ENCODE measurements at regions not wholly inside any gene's neighbourhood (a gene's known extent, or its start where the extent isn't known, plus 50 kb on each side); places are given as distances from the start of the nearest gene placed in this dataset.
"Not testable (repeated sequence)": the region's sequence is repeated elsewhere in the genome, so short reads cannot be mapped to it uniquely, and the experiment has no call there.

GRCh38 chr11:15660496-15660895, 545.8 kb downstream of the INSC start:
- no peak for DNase-seq (ENCODE audit: low read depth)

GRCh38 chr11:15662285-15662684, 547.6 kb downstream of the INSC start:
- peak; percentile 30 for DNase-seq (ENCODE audit: low read depth)

- peak; percentile 93 for DNase-seq (ENCODE audit: low read depth)
Observed at GRCh38 chr11:15663777-15664218, 549.1 kb downstream of the INSC start.

- DNase-seq (ENCODE audit: low read depth), result peak; percentile 57
Observed at GRCh38 chr11:15665368-15665871, 550.7 kb downstream of the INSC start.

GRCh38 chr11:15667127-15667725, 552.5 kb downstream of the INSC start:
- DNase-seq (ENCODE audit: low read depth), result no peak

- no peak for DNase-seq (ENCODE audit: low read depth)
Observed at GRCh38 chr11:15668718-15669117, 554.0 kb downstream of the INSC start.

GRCh38 chr11:15670520-15671070, 555.9 kb downstream of the INSC start:
- DNase-seq (ENCODE audit: low read depth), result no peak

GRCh38 chr11:15671216-15671615, 556.5 kb downstream of the INSC start:
- no peak for DNase-seq (ENCODE audit: low read depth)

- DNase-seq (ENCODE audit: low read depth), result no peak
Observed at GRCh38 chr11:15672825-15673224, 558.1 kb downstream of the INSC start.

GRCh38 chr11:15673408-15673831, 558.7 kb downstream of the INSC start:
- no peak for DNase-seq (ENCODE audit: low read depth)

GRCh38 chr11:15674756-15675155, 560.0 kb downstream of the INSC start:
- no peak for DNase-seq (ENCODE audit: low read depth)

- DNase-seq (ENCODE audit: low read depth), result no peak
Observed at GRCh38 chr11:15675683-15676082, 561.0 kb downstream of the INSC start.

- DNase-seq (ENCODE audit: low read depth), result no peak
Observed at GRCh38 chr11:15677181-15677580, 562.5 kb downstream of the INSC start.

GRCh38 chr11:15683528-15683927, 568.8 kb downstream of the INSC start:
- DNase-seq (ENCODE audit: low read depth), result no peak

GRCh38 chr11:15685306-15685705, 570.6 kb downstream of the INSC start:
- no peak for DNase-seq (ENCODE audit: low read depth)

- DNase-seq (ENCODE audit: low read depth), result not testable (repeated sequence)
Observed at GRCh38 chr11:15686259-15686658, 571.5 kb downstream of the INSC start.

GRCh38 chr11:15687342-15687741, 572.6 kb downstream of the INSC start:
- DNase-seq (ENCODE audit: low read depth), result no peak

- peak; percentile 36 for DNase-seq (ENCODE audit: low read depth)
Observed at GRCh38 chr11:15688351-15688792, 573.6 kb downstream of the INSC start.

GRCh38 chr11:15690320-15690719, 575.6 kb downstream of the INSC start:
- no peak for DNase-seq (ENCODE audit: low read depth)

- peak; percentile 38 for DNase-seq (ENCODE audit: low read depth)
Observed at GRCh38 chr11:15692739-15693138, 578.0 kb downstream of the INSC start.

GRCh38 chr11:15695096-15695721, 580.5 kb downstream of the INSC start:
- no peak for DNase-seq (ENCODE audit: low read depth)

GRCh38 chr11:15696069-15696468, 581.3 kb downstream of the INSC start:
- DNase-seq (ENCODE audit: low read depth), result no peak
